HUES6 (cell line): ENCODE measurements at regions not wholly inside any gene's neighbourhood (a gene's known extent, or its start where the extent isn't known, plus 50 kb on each side); places are given as distances from the start of the nearest gene placed in this dataset.

Source experiments
- H3K27ac ChIP-seq: 2 replicates; pipeline ENCODE4 v1.7.0; 2013; ENCODE audit warnings: low read depth, mild to moderate bottlenecking, low read length, inconsistent platforms
- H3K27me3 ChIP-seq: 2 replicates; pipeline ENCODE4 v1.6.1; 2013; ENCODE audit warnings: low read length; ENCODE audit not compliant: control insufficient read depth, insufficient read depth
- H3K36me3 ChIP-seq: 2 replicates; pipeline ENCODE4 v1.6.1; 2013; ENCODE audit warnings: low read length; ENCODE audit not compliant: control insufficient read depth, insufficient read depth
- H3K4me1 ChIP-seq: 2 replicates; pipeline ENCODE4 v1.6.1; 2013; ENCODE audit warnings: low read length; ENCODE audit not compliant: control insufficient read depth, insufficient read depth
- H3K4me3 ChIP-seq: 2 replicates; pipeline ENCODE4 v1.5.1; 2013; ENCODE audit warnings: low read depth, low read length
- H3K9ac ChIP-seq: one replicate; pipeline ENCODE4 v1.6.1; 2013; ENCODE audit warnings: mild to moderate bottlenecking, low read length
- H3K9me3 ChIP-seq: 2 replicates; pipeline ENCODE4 v1.6.1; 2013; ENCODE audit warnings: low read depth, low read length; ENCODE audit not compliant: control insufficient read depth, insufficient read depth

GRCh38 chr12:19890024-19890423 lies 450.7 kb downstream of the AEBP2 start:
- no peak overlapping the region for H3K9ac ChIP-seq
- H3K27ac ChIP-seq: no peak overlapping the region
- no peaks in the 10 kb centered on the region for H3K9me3 ChIP-seq

GRCh38 chr12:19891936-19892591 lies 452.8 kb downstream of the AEBP2 start:
- H3K4me3 ChIP-seq: no peak overlapping the region
- no peaks in the 10 kb centered on the region for H3K4me1 ChIP-seq
- no peak overlapping the region for H3K9ac ChIP-seq
- H3K36me3 ChIP-seq: no peaks in the 10 kb centered on the region
- H3K27ac ChIP-seq: no peak overlapping the region
- H3K9me3 ChIP-seq: no peaks in the 10 kb centered on the region
- H3K27me3 ChIP-seq: no peaks in the 10 kb centered on the region

More at GRCh38 chr12:19890024-19890423, 450.7 kb downstream of the AEBP2 start:
- H3K36me3 ChIP-seq: no peaks in the 10 kb centered on the region
- H3K4me3 ChIP-seq: no peak overlapping the region
- H3K4me1 ChIP-seq: no peaks in the 10 kb centered on the region
- H3K27me3 ChIP-seq: no peaks in the 10 kb centered on the region

- Histone ChIP-seq H3K9ac (no peak overlapping the region), H3K36me3 (no peaks in the 10 kb centered on the region), H3K27me3 (no peaks in the 10 kb centered on the region), H3K9me3 (no peaks in the 10 kb centered on the region), H3K4me3 (no peak overlapping the region), H3K4me1 (no peaks in the 10 kb centered on the region), H3K27ac (no peak overlapping the region)
These were observed 454.2 kb downstream of the AEBP2 start for GRCh38 chr12:19893514-19893913.

- no peaks in the 10 kb centered on the region for H3K4me1 ChIP-seq
- H3K27ac ChIP-seq: no peak overlapping the region
These were observed 454.8 kb downstream of the AEBP2 start for GRCh38 chr12:19894050-19894449.

GRCh38 chr12:19894803-19895202 lies 455.5 kb downstream of the AEBP2 start:
- Histone ChIP-seq H3K36me3 (no peaks in the 10 kb centered on the region), H3K9ac (no peak overlapping the region), H3K27ac (no peak overlapping the region), H3K9me3 (no peaks in the 10 kb centered on the region), H3K4me3 (no peak overlapping the region), H3K27me3 (no peaks in the 10 kb centered on the region), H3K4me1 (no peaks in the 10 kb centered on the region)

More at GRCh38 chr12:19894050-19894449, 454.8 kb downstream of the AEBP2 start:
- H3K27me3 ChIP-seq: no peaks in the 10 kb centered on the region
- no peaks in the 10 kb centered on the region for H3K36me3 ChIP-seq
- H3K4me3 ChIP-seq: no peak overlapping the region
- no peaks in the 10 kb centered on the region for H3K9me3 ChIP-seq
- no peak overlapping the region for H3K9ac ChIP-seq

GRCh38 chr12:19895246-19896020 lies 456.1 kb downstream of the AEBP2 start:
- Histone ChIP-seq H3K27me3 (no peaks in the 10 kb centered on the region), H3K9ac (no peak overlapping the region), H3K27ac (no peak overlapping the region)

GRCh38 chr12:19896041-19896440 lies 456.7 kb downstream of the AEBP2 start:
- H3K4me3 ChIP-seq: no peak overlapping the region
- no peak overlapping the region for H3K27ac ChIP-seq
- no peaks in the 10 kb centered on the region for H3K9me3 ChIP-seq
- H3K4me1 ChIP-seq: no peaks in the 10 kb centered on the region
- H3K27me3 ChIP-seq: no peaks in the 10 kb centered on the region
- no peaks in the 10 kb centered on the region for H3K36me3 ChIP-seq
- H3K9ac ChIP-seq: no peak overlapping the region

More at GRCh38 chr12:19895246-19896020, 456.1 kb downstream of the AEBP2 start:
- Histone ChIP-seq H3K36me3 (no peaks in the 10 kb centered on the region), H3K4me3 (no peak overlapping the region), H3K4me1 (no peaks in the 10 kb centered on the region), H3K9me3 (no peaks in the 10 kb centered on the region)

GRCh38 chr12:19896534-19896933 lies 457.2 kb downstream of the AEBP2 start:
- Histone ChIP-seq H3K4me1 (no peaks in the 10 kb centered on the region), H3K9me3 (no peaks in the 10 kb centered on the region), H3K27me3 (no peaks in the 10 kb centered on the region), H3K36me3 (no peaks in the 10 kb centered on the region), H3K27ac (no peak overlapping the region), H3K4me3 (no peak overlapping the region), H3K9ac (no peak overlapping the region)

- Histone ChIP-seq H3K27ac (no peak overlapping the region), H3K4me3 (no peak overlapping the region), H3K9me3 (no peaks in the 10 kb centered on the region), H3K36me3 (no peaks in the 10 kb centered on the region), H3K9ac (no peak overlapping the region), H3K4me1 (no peaks in the 10 kb centered on the region), H3K27me3 (no peaks in the 10 kb centered on the region)
These were observed 458.7 kb downstream of the AEBP2 start for GRCh38 chr12:19897900-19898408.

GRCh38 chr12:19901841-19902240 lies 462.5 kb downstream of the AEBP2 start:
- Histone ChIP-seq H3K27ac (no peak overlapping the region), H3K36me3 (no peaks in the 10 kb centered on the region), H3K9ac (no peak overlapping the region), H3K27me3 (no peaks in the 10 kb centered on the region), H3K4me3 (no peak overlapping the region), H3K4me1 (no peaks in the 10 kb centered on the region), H3K9me3 (no peaks in the 10 kb centered on the region)

- Histone ChIP-seq H3K4me1 (no peaks in the 10 kb centered on the region), H3K9ac (no peak overlapping the region), H3K9me3 (no peaks in the 10 kb centered on the region), H3K27ac (no peak overlapping the region), H3K27me3 (no peaks in the 10 kb centered on the region), H3K36me3 (no peaks in the 10 kb centered on the region), H3K4me3 (no peak overlapping the region)
These were observed 463.5 kb upstream of the PDE3A start for GRCh38 chr12:19904819-19905218.
